AG09319 (cell line): ENCODE measurements at regions not wholly inside any gene's neighbourhood (a gene's known extent, or its start where the extent isn't known, plus 50 kb on each side); places are given as distances from the start of the nearest gene placed in this dataset.

Experiments used
- DNase-seq: peaks from one replicate; pipeline ENCODE4 v3.0.0-alpha.2; 2010; ENCODE audit warnings: low read depth; ENCODE audit errors: extremely low read depth
- CTCF ChIP-seq: IDR thresholded peaks from 2 replicates; pipeline ENCODE4 v1.5.1; 2011; ENCODE audit warnings: low read depth, mild to moderate bottlenecking, inconsistent platforms, low read length, moderate library complexity

GRCh38 chr21:16550917-16551741 is 821.3 kb downstream of the USP25 start:
- no peak for DNase-seq
- TF ChIP-seq CTCF = no peak

DNA sequence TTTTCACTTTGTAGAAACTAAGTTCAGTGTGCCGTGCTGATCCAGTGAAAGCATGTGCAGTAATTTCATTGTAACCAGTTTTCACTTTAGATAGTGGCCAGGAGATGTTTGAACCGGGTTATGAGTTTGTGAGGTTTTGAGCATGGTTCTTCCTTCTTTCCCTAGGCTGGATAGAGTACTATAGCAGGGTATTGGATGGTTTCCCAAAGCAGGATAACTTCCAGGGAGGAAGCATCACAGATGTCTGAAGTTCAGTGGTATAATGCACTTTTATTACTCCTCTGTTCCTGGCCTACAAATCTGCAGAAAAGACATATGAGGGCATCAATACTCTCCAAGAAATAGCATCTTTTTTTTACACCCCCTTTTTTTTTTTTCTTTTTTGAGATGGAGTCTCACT is 823.1 kb downstream of the USP25 start:
- no peak for DNase-seq
- TF ChIP-seq CTCF = no peak

DNA sequence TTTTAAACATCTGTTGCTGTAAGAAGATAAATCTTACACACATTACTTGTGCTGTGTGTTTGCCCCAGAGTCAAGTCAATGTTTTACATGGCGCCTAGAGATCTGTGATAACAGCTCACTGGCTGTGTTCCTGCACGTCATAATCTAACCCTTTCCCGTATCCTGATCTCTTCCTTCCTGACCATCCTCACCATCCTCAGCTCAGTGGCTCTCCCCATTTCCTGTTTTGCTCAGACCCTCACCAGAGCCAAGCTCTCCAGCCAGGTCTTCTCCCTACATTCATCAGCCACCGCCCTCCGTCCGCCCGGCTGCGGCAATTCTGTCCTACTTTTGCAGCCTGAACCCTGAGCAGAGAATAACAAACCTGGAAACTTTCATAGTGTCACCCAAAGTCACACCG is 824.7 kb downstream of the USP25 start:
- no peak for TF ChIP-seq CTCF
- no peak for DNase-seq

DNA sequence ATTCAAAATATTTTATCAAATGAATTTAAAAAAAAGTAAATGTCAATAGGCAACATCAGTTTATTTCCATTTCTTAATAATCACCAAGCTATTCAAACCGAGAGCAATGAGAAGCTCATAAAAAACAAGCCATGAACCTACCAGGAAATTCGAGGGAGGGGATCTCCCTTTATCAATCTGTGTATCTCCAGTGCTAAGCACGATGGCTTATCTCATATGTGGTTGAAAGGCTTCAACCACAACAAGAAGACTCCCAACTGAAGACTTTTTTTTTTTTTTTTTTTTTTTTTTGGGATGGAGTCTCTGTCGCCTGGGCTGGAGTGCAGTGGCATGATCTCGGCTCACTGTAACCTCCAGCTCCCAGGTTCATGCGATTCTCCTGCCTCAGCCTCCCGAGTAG is 833.3 kb downstream of the USP25 start:
- DNase-seq = no peak
- no peak for TF ChIP-seq CTCF

DNA sequence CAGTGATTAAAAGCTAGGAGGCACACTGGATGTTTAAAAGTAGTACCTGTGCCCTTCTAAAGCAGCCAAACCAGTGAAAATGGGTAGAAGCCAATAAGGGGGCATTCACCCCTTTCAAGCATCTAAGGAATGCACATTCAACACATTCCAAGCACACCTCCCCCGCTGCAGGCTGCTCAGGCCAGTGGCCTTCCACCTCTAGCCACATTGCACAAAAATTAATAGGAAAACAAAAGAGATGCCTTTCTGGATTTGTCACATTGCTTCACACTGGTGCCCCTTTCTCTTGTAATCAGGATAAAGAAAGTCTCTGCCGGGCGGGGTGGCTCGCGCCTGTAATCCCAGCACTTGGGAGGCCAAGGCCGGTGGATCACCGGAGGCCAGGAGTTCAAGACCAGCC is 834.0 kb downstream of the USP25 start:
- DNase-seq = no peak
- TF ChIP-seq CTCF = no peak

DNA sequence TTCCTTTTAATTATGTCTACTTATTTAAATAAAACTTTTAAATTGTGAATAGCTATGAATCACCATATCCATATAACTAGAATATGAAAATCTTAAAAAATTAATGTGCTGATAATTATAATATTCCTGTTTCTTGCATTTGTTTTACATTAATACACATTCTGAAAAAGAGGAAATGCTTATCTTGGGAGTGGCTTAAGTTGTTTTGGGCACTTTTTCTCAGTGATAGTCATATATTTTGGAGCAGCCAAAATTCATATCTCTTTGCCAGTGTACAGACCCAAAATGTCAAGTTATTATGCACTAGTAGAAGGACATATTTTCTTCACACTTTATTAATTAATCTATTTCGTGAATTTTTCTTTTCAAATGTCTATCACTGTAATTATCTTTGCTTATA is 838.5 kb downstream of the USP25 start:
- DNase-seq = no peak

DNA sequence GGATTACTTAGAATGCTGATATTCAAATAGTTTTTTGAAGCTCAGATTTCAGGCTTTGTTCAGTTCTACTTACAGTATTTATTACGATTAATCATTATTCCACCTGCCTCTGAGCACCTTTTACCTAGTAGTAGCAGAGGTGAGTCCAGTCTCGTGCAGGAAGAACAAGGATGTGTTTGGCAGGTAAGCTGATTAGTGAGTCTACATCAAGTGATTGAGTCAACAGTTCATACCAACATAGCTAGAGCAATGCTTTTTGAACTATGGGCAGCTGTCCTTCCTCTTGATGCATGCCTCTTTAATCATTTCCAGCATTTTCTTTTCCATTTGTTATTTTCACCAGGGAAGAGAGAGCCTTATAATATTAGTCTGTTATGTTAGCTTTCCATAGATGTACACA is 838.9 kb downstream of the USP25 start:
- TF ChIP-seq CTCF = no peak
- DNase-seq = no peak

More for the DNA sequence above, 838.5 kb downstream of the USP25 start:
- TF ChIP-seq CTCF = no peak
